NCI-H460 (cell line): ENCODE measurements at regions not wholly inside any gene's neighbourhood (a gene's known extent, or its start where the extent isn't known, plus 50 kb on each side); places are given as distances from the start of the nearest gene placed in this dataset.

Experiments used
- DNase-seq: peaks from one replicate; pipeline ENCODE4 v3.0.0-alpha.2; 2016; ENCODE audit warnings: low read depth; ENCODE audit errors: extremely low read depth

- no peak for DNase-seq
Observed at GRCh38 chr4:3654036-3654807, 112.0 kb upstream of the ADRA2C start.

GRCh38 chr4:3652586-3652985 lies 113.6 kb upstream of the ADRA2C start:
- no peak for DNase-seq

DNA sequence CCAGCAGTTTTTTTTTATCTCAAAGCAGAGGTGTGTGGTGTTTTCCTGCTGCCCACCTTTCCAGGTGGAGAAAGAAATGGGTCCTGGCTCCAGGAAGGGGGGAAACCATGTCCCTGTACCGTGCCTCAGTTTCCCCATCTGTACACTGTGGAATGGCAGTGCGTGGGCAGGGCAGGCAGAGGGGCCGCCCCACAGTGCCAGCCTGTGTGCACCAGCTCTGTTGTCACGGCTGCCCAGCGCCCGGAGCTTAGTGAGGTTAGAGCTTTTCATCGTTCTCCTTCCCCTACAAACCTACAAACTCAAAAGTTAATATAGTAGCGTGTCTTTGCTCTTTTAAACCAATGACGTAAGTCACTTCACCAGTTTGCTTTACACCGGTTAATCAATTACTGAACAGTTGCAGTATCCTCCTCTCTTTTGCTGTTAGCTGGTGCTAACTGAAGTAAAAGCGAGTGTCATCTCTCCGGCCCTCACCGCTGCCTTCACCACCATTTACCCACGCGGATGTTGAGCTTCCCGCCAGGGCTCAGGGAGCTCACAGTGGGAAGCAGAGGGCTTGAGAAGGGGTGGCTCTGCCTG lies 114.8 kb upstream of the ADRA2C start:
- no peak for DNase-seq

GRCh38 chr4:3649491-3649890 lies 116.7 kb upstream of the ADRA2C start:
- DNase-seq = no peak

DNA sequence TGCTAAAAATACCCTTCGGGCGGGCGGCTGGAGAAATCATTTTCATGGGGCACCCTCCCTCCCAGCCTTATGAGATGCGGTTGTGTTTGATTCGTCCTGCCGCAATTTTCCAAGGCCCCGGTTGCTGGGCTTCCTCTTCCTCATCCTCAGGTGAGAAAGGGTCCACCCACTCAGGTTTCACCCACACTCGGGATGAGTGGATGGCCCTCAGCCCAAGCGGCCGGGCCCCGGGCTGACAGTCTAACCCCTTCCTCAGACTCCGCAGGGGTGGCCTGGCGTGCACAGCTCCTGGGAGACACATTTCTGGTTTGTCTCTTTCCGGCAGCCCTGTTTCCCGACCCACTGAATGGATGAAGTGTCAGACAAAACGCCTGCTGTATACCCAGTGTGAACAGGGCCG lies 116.5 kb upstream of the LRPAP1 start:
- DNase-seq = no peak

- no peak for DNase-seq
Observed at GRCh38 chr4:3648195-3648594, 116.0 kb upstream of the LRPAP1 start.

DNA sequence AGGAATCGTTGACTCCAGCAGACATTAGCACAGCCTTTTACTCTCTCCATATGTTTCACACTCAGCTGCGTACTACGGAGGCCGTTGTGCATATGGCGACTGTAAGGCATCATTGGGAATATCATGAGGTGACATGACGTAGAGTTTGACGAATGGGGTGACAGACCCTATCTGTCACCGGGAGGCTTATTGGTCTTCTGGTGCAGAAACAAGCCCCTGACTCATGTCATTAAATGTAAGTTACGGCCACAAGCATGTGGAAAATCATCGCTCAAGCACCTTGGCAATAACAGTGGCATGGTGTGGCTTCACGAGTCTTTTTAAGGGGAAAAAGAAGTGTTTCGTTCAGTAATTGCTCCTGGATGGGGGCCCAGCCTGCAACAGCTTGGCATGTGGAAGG lies 115.2 kb upstream of the LRPAP1 start:
- no peak for DNase-seq

GRCh38 chr4:3645711-3646679 lies 113.8 kb upstream of the LRPAP1 start:
- DNase-seq = no peak

GRCh38 chr4:3644849-3645627 lies 112.8 kb upstream of the LRPAP1 start:
- peak; percentile 52 for DNase-seq

DNA sequence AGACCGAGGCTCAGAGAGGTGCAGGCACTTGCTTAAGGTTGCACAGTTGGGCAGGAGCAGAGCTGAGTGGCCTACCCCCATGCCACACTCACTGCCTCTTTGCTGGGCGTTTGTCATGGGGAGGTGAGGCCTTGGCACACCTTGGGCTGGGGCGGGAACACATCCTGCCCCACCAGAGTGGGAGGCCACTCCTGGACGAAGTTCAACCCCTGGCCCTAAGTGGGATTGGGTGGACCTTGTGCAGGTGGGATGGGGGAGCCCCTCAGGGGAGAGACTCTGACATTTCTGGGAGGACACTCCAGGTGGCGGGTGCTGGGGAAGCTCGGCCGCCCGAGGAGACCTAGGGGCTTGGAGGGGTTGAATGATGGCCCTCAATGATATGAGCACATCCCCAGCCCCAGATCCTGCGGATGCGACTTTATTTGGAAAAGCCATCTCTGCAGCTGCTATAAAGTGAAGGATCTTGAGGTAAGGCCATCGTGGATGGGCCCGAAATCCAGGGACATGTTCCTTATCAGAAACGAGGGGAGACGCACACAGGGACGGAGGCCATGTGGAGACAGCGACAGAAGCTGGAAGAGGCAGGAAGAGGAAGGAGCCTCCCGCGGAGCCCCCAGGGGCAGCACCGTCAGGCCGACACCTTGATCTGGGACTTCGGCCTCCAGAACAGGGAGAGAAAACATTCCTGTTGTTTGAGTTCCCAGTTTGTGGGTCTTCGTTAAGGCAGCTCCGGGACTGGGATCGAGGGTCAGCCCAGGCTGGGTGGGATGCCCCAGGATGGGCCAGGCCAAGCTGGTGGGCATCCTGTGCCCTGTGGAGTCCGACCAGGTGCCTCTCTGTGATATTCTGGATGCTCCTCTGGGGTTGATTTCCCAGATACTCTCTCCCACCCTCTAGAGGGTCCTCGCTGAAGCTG lies 111.6 kb upstream of the LRPAP1 start:
- DNase-seq = no peak

- DNase-seq = no peak
Observed at GRCh38 chr4:3642806-3643517, 110.7 kb upstream of the LRPAP1 start.

DNA sequence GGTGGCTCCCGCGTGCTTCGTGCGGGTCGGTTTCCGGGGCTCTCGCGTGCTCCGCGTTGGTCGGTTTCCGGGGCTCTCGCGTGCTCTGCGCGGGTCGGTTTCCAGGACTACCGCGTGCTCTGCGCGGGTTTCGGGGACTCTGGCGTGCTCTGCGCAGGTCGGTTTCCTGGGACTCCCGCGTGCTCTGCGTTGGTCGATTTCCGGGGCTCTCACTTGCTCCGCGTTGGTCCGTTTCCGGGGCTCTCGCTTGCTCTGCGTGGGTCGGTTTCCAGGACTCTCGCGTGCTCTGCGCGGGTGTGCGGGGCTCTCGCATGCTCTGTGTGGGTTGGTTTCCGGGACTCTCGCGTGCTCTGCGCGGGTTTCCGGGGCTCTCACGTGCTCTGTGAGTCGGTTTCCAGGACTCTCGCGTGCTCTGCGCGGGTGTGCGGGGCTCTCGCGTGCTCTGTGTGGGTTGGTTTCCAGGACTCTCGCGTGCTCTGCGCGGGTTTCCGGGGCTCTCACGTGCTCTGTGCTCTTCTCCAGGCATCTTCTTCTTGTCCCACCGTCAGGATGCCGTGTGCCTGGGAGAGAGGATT lies 109.9 kb upstream of the LRPAP1 start:
- no peak for DNase-seq

- DNase-seq = no peak
Observed at GRCh38 chr4:3641501-3641900, 109.3 kb upstream of the LRPAP1 start.

DNA sequence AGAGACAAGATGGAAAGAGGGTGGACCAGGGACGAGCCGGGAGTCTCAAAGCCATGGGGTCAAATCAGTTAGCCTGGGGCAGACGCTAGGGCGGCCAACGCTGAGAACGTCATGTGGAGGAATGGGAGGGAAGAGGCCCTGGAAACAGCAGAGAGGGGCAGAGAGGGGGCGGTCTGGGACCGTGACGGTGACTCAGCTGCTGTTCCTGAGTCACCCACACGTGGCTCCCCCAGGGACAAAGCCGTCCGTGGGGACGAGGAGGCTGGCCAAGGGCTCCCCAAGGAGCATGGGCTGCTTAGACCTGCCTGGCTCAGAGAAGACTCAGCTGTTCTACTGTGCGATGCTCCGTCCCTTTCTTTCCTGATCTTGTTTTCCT lies 108.4 kb upstream of the LRPAP1 start:
- no peak for DNase-seq

DNA sequence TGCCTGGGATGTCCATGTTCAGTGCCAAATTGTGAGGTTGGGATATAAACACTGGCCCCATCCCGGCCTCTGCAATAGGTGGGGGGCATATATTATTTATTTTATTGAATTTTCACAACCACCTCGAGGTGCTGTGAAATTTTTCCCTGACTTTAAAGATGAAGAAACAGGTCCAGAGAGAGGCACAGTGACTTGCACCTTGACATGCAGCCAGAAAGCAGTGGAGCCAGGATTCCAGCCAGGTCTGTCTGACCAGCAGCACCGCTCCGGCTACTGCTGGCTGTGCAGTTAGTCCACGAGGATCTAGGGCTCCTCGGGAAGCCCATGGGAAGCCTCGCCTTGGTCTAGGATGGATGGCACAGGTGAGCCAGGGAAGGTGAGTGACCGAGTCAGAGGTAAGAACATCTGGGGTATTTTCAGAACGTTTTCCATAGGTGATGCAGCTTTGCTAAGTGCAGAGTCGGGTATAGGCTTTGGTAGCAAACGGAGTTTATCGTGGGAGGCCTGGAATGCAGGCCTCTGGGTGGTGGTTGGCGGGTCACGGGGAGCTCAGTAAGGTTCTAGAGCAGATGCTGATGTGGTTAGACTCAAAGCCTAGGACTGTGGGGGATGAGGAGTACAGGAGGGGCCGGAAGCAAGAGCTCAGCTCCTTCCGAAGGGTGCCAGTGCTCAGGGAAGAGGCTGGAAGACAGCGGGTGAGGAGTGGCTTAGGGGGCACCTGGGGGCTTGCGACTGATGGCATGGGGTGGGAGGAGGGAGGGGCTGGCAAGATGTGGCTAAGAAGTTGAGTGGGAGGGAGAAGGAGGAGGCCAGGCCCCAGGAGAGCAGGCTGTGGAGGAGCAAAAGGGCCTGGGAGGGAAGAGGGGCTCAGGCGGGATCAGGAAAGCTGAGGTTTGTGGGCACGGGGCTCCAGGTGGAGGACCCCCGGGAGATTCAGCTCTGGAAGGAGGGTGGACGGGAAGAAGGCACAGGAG lies 107.7 kb upstream of the LRPAP1 start:
- DNase-seq = no peak

GRCh38 chr4:3638080-3638795 lies 106.0 kb upstream of the LRPAP1 start:
- DNase-seq = no peak
